ENCODE measurements at regions not wholly inside any gene's neighbourhood (a gene's known extent, or its start where the extent isn't known, plus 50 kb on each side); places are given as distances from the start of the nearest gene placed in this dataset.

- Mint-ChIP-seq H3K36me3 (ENCODE audit: low read depth) (no peaks in the 10 kb centered on the region), H3K27ac (no peak overlapping the region), H3K4me3 (no peak overlapping the region), H3K4me1 (ENCODE audit: low read depth) (no peaks in the 10 kb centered on the region), H3K9me3 (no peaks in the 10 kb centered on the region), H3K27me3 (ENCODE audit: low read depth) (peaks cover 3% of the 10 kb centered on the region)
- no peak for DNase-seq (ENCODE audit: low spot score)
Measured at GRCh38 chr13:72657379-72657778, 70.0 kb downstream of the MZT1 start.

DNA sequence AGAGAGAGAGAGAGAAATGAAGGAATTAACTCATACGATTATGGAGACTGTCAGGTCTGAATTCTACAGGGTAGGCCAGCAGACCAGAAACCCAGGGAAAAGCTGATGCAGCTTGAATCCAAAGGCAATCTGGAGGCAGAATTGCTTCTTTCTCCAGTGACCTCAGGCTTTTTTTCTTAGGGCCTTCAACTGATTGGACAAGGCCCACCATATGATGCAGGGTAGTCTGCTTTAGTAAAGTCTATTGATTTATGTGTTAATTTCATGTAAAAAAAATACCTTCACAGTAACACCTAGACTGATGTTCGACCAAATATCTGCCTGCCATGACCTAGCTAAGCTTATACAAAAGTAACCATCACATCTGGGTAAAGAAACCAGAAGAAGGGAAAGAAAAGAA, 71.1 kb downstream of the MZT1 start:
- H3K27ac Mint-ChIP-seq: no peak overlapping the region
- H3K4me1 Mint-ChIP-seq (ENCODE audit: low read depth): no peaks in the 10 kb centered on the region
- no peaks in the 10 kb centered on the region for H3K9me3 Mint-ChIP-seq
- H3K27me3 Mint-ChIP-seq (ENCODE audit: low read depth): peaks cover 4% of the 10 kb centered on the region
- no peak for DNase-seq (ENCODE audit: low spot score)
- no peak overlapping the region for H3K4me3 Mint-ChIP-seq
- no peaks in the 10 kb centered on the region for H3K36me3 Mint-ChIP-seq (ENCODE audit: low read depth)

GRCh38 chr13:72653506-72653905, 73.9 kb downstream of the MZT1 start:
- no peak overlapping the region for H3K4me3 Mint-ChIP-seq
- no peaks in the 10 kb centered on the region for H3K36me3 Mint-ChIP-seq (ENCODE audit: low read depth)
- no peak for DNase-seq (ENCODE audit: low spot score)
- no peaks in the 10 kb centered on the region for H3K4me1 Mint-ChIP-seq (ENCODE audit: low read depth)
- H3K27ac Mint-ChIP-seq: no peak overlapping the region
- H3K9me3 Mint-ChIP-seq: no peaks in the 10 kb centered on the region
- H3K27me3 Mint-ChIP-seq (ENCODE audit: low read depth): peaks cover 6% of the 10 kb centered on the region

DNA sequence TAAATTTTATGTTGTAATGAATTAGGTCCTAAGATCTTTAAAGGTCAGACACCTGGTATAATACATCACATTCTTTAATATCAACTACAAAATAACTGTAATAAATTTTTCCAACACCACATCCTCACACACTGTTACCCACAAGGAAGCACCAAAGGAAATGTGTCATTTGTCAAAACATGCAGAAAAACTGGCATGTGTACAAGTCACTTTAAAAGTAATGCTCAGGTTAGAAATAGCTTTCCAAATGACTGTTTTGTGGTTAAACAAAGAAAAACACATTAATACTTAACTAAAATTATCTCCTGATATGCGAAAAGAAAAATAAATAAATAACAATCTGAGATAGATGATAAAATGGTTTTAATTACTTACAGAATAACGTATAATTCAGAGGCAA, 74.7 kb downstream of the MZT1 start:
- no peaks in the 10 kb centered on the region for H3K9me3 Mint-ChIP-seq
- H3K27me3 Mint-ChIP-seq (ENCODE audit: low read depth): peaks cover 6% of the 10 kb centered on the region
- no peaks in the 10 kb centered on the region for H3K4me1 Mint-ChIP-seq (ENCODE audit: low read depth)
- H3K27ac Mint-ChIP-seq: no peak overlapping the region
- DNase-seq (ENCODE audit: low spot score): no peak
- H3K36me3 Mint-ChIP-seq (ENCODE audit: low read depth): no peaks in the 10 kb centered on the region
- no peak overlapping the region for H3K4me3 Mint-ChIP-seq

- no peaks in the 10 kb centered on the region for H3K9me3 Mint-ChIP-seq
- H3K27me3 Mint-ChIP-seq (ENCODE audit: low read depth): peaks cover 8% of the 10 kb centered on the region
- no peak overlapping the region for H3K27ac Mint-ChIP-seq
- DNase-seq (ENCODE audit: low spot score): no peak
- H3K4me3 Mint-ChIP-seq: no peak overlapping the region
- no peaks in the 10 kb centered on the region for H3K4me1 Mint-ChIP-seq (ENCODE audit: low read depth)
- no peaks in the 10 kb centered on the region for H3K36me3 Mint-ChIP-seq (ENCODE audit: low read depth)
Measured at GRCh38 chr13:72651144-72651543, 76.3 kb downstream of the MZT1 start.

- H3K27me3 Mint-ChIP-seq (ENCODE audit: low read depth): peaks cover 8% of the 10 kb centered on the region
- H3K4me1 Mint-ChIP-seq (ENCODE audit: low read depth): no peaks in the 10 kb centered on the region
- no peak overlapping the region for H3K27ac Mint-ChIP-seq
- no peak for DNase-seq (ENCODE audit: low spot score)
- no peaks in the 10 kb centered on the region for H3K9me3 Mint-ChIP-seq
- no peaks in the 10 kb centered on the region for H3K36me3 Mint-ChIP-seq (ENCODE audit: low read depth)
- no peak overlapping the region for H3K4me3 Mint-ChIP-seq
Measured at GRCh38 chr13:72650051-72650700, 77.3 kb downstream of the MZT1 start.

- H3K27me3 Mint-ChIP-seq (ENCODE audit: low read depth): peaks cover 8% of the 10 kb centered on the region
- no peaks in the 10 kb centered on the region for H3K4me1 Mint-ChIP-seq (ENCODE audit: low read depth)
- H3K9me3 Mint-ChIP-seq: no peaks in the 10 kb centered on the region
- no peak overlapping the region for H3K27ac Mint-ChIP-seq
- DNase-seq (ENCODE audit: low spot score): no peak
- H3K4me3 Mint-ChIP-seq: no peak overlapping the region
- no peaks in the 10 kb centered on the region for H3K36me3 Mint-ChIP-seq (ENCODE audit: low read depth)
Measured at GRCh38 chr13:72648513-72649065, 78.8 kb downstream of the MZT1 start.

DNA sequence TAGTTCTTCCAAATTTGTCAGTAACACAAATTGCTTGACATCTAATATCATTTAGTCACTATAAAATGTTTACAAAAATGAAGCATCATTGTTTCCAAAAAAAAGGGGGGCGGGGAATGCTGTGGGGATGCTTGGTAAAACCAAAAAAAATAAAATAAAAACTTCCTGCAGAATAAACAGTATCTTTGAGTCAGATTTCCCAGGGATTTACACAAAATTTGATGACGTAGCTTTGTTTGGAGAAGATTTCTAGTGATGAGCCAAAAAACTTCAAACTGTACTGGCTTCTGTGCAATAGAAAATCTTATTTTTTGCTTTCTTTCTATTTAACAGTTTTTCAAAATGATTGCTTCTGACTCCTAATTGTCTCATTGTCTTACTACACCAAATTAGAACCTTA, 80.0 kb downstream of the MZT1 start:
- Mint-ChIP-seq H3K9me3 (no peaks in the 10 kb centered on the region), H3K27me3 (ENCODE audit: low read depth) (peaks cover 5% of the 10 kb centered on the region), H3K27ac (no peak overlapping the region), H3K36me3 (ENCODE audit: low read depth) (no peaks in the 10 kb centered on the region), H3K4me1 (ENCODE audit: low read depth) (no peaks in the 10 kb centered on the region), H3K4me3 (no peak overlapping the region)
- no peak for DNase-seq (ENCODE audit: low spot score)

DNA sequence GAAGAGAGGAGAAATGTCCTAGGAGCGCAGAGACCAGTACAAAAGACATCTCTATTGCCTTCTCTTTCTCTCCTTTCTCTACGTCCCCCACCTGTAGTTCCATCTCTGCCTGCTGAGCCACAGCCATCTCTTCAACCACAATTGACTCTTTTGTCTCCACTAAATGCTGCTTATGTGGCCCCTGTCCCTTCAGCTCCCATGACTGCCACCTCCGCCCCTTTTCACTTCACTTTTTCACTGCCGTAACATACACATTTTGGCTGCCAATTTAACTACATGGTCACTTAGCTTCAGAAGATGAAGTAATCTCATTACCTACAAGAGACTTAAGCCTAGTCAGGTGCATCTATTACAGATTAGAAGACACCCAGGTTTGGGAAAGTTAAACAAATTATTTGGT, 81.9 kb downstream of the MZT1 start:
- Mint-ChIP-seq H3K4me1 (ENCODE audit: low read depth) (no peaks in the 10 kb centered on the region), H3K27me3 (ENCODE audit: low read depth) (peaks cover 4% of the 10 kb centered on the region), H3K27ac (no peak overlapping the region), H3K9me3 (no peaks in the 10 kb centered on the region), H3K36me3 (ENCODE audit: low read depth) (no peaks in the 10 kb centered on the region), H3K4me3 (no peak overlapping the region)
- no peak for DNase-seq (ENCODE audit: low spot score)

DNA sequence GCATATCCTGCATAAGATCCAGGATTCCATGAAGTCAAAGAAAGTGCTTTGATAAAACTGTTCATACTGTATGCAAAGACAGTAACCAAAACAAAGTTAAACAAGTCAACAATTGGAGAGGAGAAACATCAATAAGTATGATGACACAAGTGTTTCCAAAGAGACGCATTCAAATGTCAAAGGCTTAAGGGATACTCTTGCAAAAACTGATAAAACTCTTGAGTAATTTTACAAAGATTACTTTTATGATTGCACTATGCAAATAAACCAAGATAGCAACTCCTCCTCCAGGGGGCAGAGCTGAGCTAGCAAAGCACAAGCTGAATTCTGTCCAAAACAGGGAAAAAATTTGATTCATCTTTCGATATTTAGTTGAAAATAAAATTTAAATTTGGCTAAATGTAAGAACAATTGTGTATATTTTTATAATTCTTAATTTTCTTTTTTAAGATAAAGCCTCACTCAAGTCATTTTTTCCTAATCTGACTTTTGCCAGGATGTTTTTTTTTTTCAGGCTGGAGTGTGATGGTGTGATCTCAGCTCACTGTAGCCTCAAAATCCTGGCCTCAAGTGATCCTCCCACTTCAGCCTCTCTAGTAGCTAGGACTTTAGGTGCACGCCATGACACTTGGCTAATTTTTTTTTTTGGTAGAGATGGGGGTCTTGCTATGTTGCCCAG, 84.0 kb downstream of the MZT1 start:
- peak; percentile 17 for DNase-seq (ENCODE audit: low spot score)
- Mint-ChIP-seq H3K9me3 (no peaks in the 10 kb centered on the region), H3K36me3 (ENCODE audit: low read depth) (no peaks in the 10 kb centered on the region), H3K4me1 (ENCODE audit: low read depth) (no peaks in the 10 kb centered on the region), H3K27me3 (ENCODE audit: low read depth) (peaks cover 2% of the 10 kb centered on the region), H3K27ac (no peak overlapping the region), H3K4me3 (no peak overlapping the region)

- H3K27ac Mint-ChIP-seq: no peak overlapping the region
- no peak overlapping the region for H3K4me3 Mint-ChIP-seq
- no peaks in the 10 kb centered on the region for H3K9me3 Mint-ChIP-seq
- no peaks in the 10 kb centered on the region for H3K27me3 Mint-ChIP-seq (ENCODE audit: low read depth)
- no peaks in the 10 kb centered on the region for H3K36me3 Mint-ChIP-seq (ENCODE audit: low read depth)
- no peaks in the 10 kb centered on the region for H3K4me1 Mint-ChIP-seq (ENCODE audit: low read depth)
- DNase-seq (ENCODE audit: low spot score): no peak
Measured at GRCh38 chr13:72639377-72639776, 88.1 kb downstream of the MZT1 start.

DNA sequence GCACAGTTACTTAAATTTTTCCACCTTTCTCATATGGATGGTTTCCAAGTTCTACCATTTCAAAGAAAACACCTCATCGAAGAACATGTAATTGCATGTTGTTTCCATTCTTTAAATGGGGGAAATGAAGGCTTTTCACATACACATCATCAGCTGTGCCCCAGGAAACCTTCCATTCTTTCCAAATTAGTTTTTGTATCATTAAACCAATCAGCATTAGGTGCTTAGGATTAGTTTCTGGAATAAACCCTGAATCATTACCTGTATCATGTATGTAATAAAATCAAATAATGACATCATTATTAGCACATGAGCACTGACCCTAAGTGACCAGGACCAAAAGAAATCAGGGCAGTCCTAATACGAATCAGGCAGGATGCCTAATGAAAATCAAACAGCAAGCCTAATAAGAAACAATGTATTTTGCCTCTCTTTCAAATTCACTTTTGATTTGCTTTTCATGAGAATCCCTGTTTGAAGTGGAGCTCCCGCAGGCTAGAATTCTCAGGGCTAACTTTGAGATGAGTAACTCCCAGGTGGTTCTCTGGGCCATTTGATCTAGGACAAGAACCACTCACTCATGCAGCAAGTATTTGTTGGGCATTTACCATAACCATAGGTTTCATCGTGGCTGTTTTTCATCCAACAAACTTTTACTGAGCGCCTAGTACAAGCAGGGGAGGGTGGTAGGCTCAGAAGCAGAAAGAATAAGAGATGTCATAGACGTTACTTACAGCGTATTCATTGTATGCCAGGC, 89.2 kb downstream of the MZT1 start:
- Mint-ChIP-seq H3K4me1 (ENCODE audit: low read depth) (no peaks in the 10 kb centered on the region), H3K27me3 (ENCODE audit: low read depth) (no peaks in the 10 kb centered on the region), H3K27ac (no peak overlapping the region), H3K36me3 (ENCODE audit: low read depth) (no peaks in the 10 kb centered on the region), H3K9me3 (no peaks in the 10 kb centered on the region), H3K4me3 (no peak overlapping the region)
- DNase-seq (ENCODE audit: low spot score): no peak

- DNase-seq (ENCODE audit: low spot score): no peak
- H3K36me3 Mint-ChIP-seq (ENCODE audit: low read depth): no peaks in the 10 kb centered on the region
- H3K9me3 Mint-ChIP-seq: no peaks in the 10 kb centered on the region
- H3K27ac Mint-ChIP-seq: no peak overlapping the region
- no peak overlapping the region for H3K4me3 Mint-ChIP-seq
- no peaks in the 10 kb centered on the region for H3K4me1 Mint-ChIP-seq (ENCODE audit: low read depth)
- no peaks in the 10 kb centered on the region for H3K27me3 Mint-ChIP-seq (ENCODE audit: low read depth)
Measured at GRCh38 chr13:72637561-72637960, 89.9 kb downstream of the MZT1 start.

DNA sequence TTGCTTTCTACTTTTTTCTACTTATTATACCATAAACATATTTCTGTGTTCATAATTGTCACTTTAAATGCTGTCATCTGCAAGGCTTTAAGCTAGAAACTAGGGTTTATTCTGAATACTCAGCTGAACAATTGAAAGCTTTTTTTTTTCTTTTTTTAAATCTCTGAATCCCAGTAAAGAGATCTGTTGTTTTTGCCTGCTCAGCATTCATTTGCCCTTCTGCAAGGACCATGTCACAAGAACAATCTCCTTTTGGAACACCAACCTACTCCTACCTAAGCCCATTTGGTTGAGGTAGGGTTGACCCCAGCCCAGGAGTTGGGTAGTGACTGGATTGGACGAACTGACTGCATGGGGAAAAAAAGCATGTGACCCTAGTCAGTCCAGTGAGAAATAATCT, 92.6 kb downstream of the MZT1 start:
- Mint-ChIP-seq H3K4me3 (no peak overlapping the region), H3K9me3 (no peaks in the 10 kb centered on the region), H3K27me3 (ENCODE audit: low read depth) (no peaks in the 10 kb centered on the region), H3K27ac (no peak overlapping the region), H3K4me1 (ENCODE audit: low read depth) (no peaks in the 10 kb centered on the region), H3K36me3 (ENCODE audit: low read depth) (no peaks in the 10 kb centered on the region)
- DNase-seq (ENCODE audit: low spot score): no peak
